MCF 10A (cell line): ENCODE measurements at regions not wholly inside any gene's neighbourhood (a gene's known extent, or its start where the extent isn't known, plus 50 kb on each side); places are given as distances from the start of the nearest gene placed in this dataset.
A peak's percentile ranks its signal among the peaks of the same experiment; 100 is the strongest.

Experiments used
- BruUV-seq: library from RNA; stranded (reverse); fragments of 400-500 nt; replicated peaks from 2 replicates; lab custom pipeline; 2021; lab: Mats Ljungman, UMichigan
- CTCF ChIA-PET: fragments of 300-600 bp; sonication (Branson Sonifier 250); formaldehyde crosslinking; extraction: SDS; loops from one replicate; lab custom pipeline; 2021; ENCODE audit warnings: antibody characterized with exemption, inconsistent platforms; lab: Yijun Ruan, JAX
- POLR2A ChIA-PET: fragments of 300-600, 350-650 bp; sonication (Branson Sonifier 250); formaldehyde crosslinking; extraction: SDS; loops from one replicate; lab custom pipeline; 2020; ENCODE audit warnings: antibody characterized with exemption, inconsistent platforms; lab: Yijun Ruan, JAX
- DNase-seq: peaks from one replicate; pipeline ENCODE4 v3.0.0-alpha.2; 2018; ENCODE audit not compliant: unreplicated experiment
- H3K27ac Mint-ChIP-seq: one replicate; pipeline ENCODE4 v1.8.0; 2022; ENCODE audit warnings: mild to moderate bottlenecking, low read depth, mixed read lengths; ENCODE audit not compliant: unreplicated experiment
- H3K27me3 Mint-ChIP-seq: one replicate; pipeline ENCODE4 v1.8.0; 2022; ENCODE audit warnings: mixed read lengths; ENCODE audit not compliant: insufficient read depth, unreplicated experiment
- H3K36me3 Mint-ChIP-seq: one replicate; pipeline ENCODE4 v1.8.0; 2022; ENCODE audit warnings: mild to moderate bottlenecking, moderate library complexity, mixed read lengths; ENCODE audit not compliant: insufficient read depth, unreplicated experiment
- H3K4me1 Mint-ChIP-seq: one replicate; pipeline ENCODE4 v1.8.0; 2022; ENCODE audit warnings: mixed read lengths; ENCODE audit not compliant: insufficient read depth, unreplicated experiment
- H3K4me3 Mint-ChIP-seq: one replicate; pipeline ENCODE4 v1.8.0; 2022; ENCODE audit warnings: mild to moderate bottlenecking, moderate library complexity, mixed read lengths; ENCODE audit not compliant: unreplicated experiment
- H3K9me3 Mint-ChIP-seq: one replicate; pipeline ENCODE4 v1.8.0; 2022; ENCODE audit warnings: mixed read lengths; ENCODE audit not compliant: unreplicated experiment
- CTCF ChIP-seq: fragments of 200-600 bp; IDR thresholded peaks from one replicate; pipeline ENCODE4 v1.8.0; 2022; ENCODE audit warnings: antibody characterized with exemption, mild to moderate bottlenecking; ENCODE audit not compliant: unreplicated experiment
- intact Hi-C: fragments of 100-400 bp; cut with micrococcal nuclease; formaldehyde crosslinking; loops from 2 replicates; pipeline ENCODE4 v1.14.1; 2022

GRCh38 chr18:55041366-55041765, 82.1 kb upstream of the CCDC68 start:
- Mint-ChIP-seq H3K27me3 (no peaks in the 10 kb centered on the region), H3K9me3 (no peaks in the 10 kb centered on the region), H3K4me1 (peaks cover 5% of the 10 kb centered on the region), H3K4me3 (no peak overlapping the region), H3K27ac (no peak overlapping the region), H3K36me3 (no peaks in the 10 kb centered on the region)
- no peak for DNase-seq
- ChIA-PET POLR2A (no interaction called here), CTCF (no interaction called here)
- no peak for TF ChIP-seq CTCF
- intact Hi-C loops, result no loop called here
- no TSS peak for BruUV-seq

- DNase-seq, result peak; percentile 22
- ChIA-PET CTCF (interaction anchor here (0.5 kb wide), 1 partner anchor 1414 kb away, joined by 5 read pairs; no protein-coding TSS in a partner anchor), POLR2A (no interaction called here)
- H3K27ac Mint-ChIP-seq, result no peak overlapping the region
- BruUV-seq, result no TSS peak
- H3K36me3 Mint-ChIP-seq, result no peaks in the 10 kb centered on the region
- H3K27me3 Mint-ChIP-seq, result no peaks in the 10 kb centered on the region
- peaks cover 5% of the 10 kb centered on the region for H3K4me1 Mint-ChIP-seq
- H3K4me3 Mint-ChIP-seq, result no peak overlapping the region
- intact Hi-C loops, result no loop called here
- TF ChIP-seq CTCF, result no peak
- no peaks in the 10 kb centered on the region for H3K9me3 Mint-ChIP-seq
Observed at GRCh38 chr18:55038162-55038561, 78.9 kb upstream of the CCDC68 start.

- intact Hi-C loops, result no loop called here
- no peak for TF ChIP-seq CTCF
- Mint-ChIP-seq H3K27ac (no peak overlapping the region), H3K9me3 (no peaks in the 10 kb centered on the region), H3K36me3 (no peaks in the 10 kb centered on the region), H3K4me3 (no peak overlapping the region), H3K4me1 (peaks cover 5% of the 10 kb centered on the region), H3K27me3 (no peaks in the 10 kb centered on the region)
- ChIA-PET POLR2A (no interaction called here), CTCF (interaction anchor here (0.6 to 1.9 kb wide), 3 partner anchors 10 to 380 kb away, joined by 3 to 5 read pairs (median 5); no protein-coding TSS in a partner anchor)
- DNase-seq, result no peak
- no TSS peak for BruUV-seq
Observed at GRCh38 chr18:55034742-55035141, 75.5 kb upstream of the CCDC68 start.

- intact Hi-C loops, result no loop called here
- ChIA-PET POLR2A (no interaction called here), CTCF (interaction anchor here (0.6 to 0.7 kb wide), 2 partner anchors 16 to 51 kb away, joined by 3 to 4 read pairs; no protein-coding TSS in a partner anchor)
- Mint-ChIP-seq H3K36me3 (no peaks in the 10 kb centered on the region), H3K27ac (no peak overlapping the region), H3K4me3 (no peak overlapping the region), H3K9me3 (no peaks in the 10 kb centered on the region), H3K27me3 (no peaks in the 10 kb centered on the region), H3K4me1 (no peaks in the 10 kb centered on the region)
- no peak for TF ChIP-seq CTCF
- BruUV-seq, result no TSS peak
- DNase-seq, result no peak
Observed at GRCh38 chr18:55031979-55032378, 72.7 kb upstream of the CCDC68 start.
